PC-9 (cell line): ENCODE measurements at regions not wholly inside any gene's neighbourhood (a gene's known extent, or its start where the extent isn't known, plus 50 kb on each side); places are given as distances from the start of the nearest gene placed in this dataset.
"Not testable (repeated sequence)": the region's sequence is repeated elsewhere in the genome, so short reads cannot be mapped to it uniquely, and the experiment has no call there.

Experiments used
- BruUV-seq: library from RNA; stranded (reverse); fragments of 400-500 nt; replicated peaks from 2 replicates; lab custom pipeline; 2021; lab: Mats Ljungman, UMichigan
- CTCF ChIA-PET: fragments of 300-600 bp; sonication (Branson Sonifier 250); formaldehyde crosslinking; loops from one replicate; lab custom pipeline; 2022; ENCODE audit warnings: antibody characterized with exemption; lab: Charles Lee
- POLR2A ChIA-PET: fragments of 300-600 bp; sonication (Branson Sonifier 250); formaldehyde crosslinking; loops from one replicate; lab custom pipeline; 2022; ENCODE audit warnings: antibody characterized with exemption; ENCODE audit not compliant: unreplicated experiment; lab: Charles Lee
- DNase-seq, 2 experiments: peaks; one replicate each; pipeline versions ENCODE4 v3.0.0 to v3.0.0-alpha.2; 2015 to 2022; ENCODE audit warnings: mixed read lengths in 1 of 2
- H2AFZ ChIP-seq: fragments of 200-600 bp; sonication (generic); 2 replicates; pipeline ENCODE4 v1.8.1; 2017; ENCODE audit warnings: antibody characterized with exemption
- H3F3A ChIP-seq: fragments of 200-600 bp; sonication (generic); 2 replicates; pipeline ENCODE4 v1.8.1; 2017; ENCODE audit warnings: antibody characterized with exemption, mild to moderate bottlenecking, low read depth; ENCODE audit not compliant: insufficient read depth
- H3K27ac ChIP-seq: fragments of 200-600 bp; sonication (generic); 2 replicates; pipeline ENCODE4 v1.6.1; 2016; ENCODE audit warnings: mixed run types
- H3K27me3 ChIP-seq: fragments of 200-600 bp; sonication (generic); 2 replicates; pipeline ENCODE4 v1.6.1; 2016; ENCODE audit warnings: low read depth, mixed run types; ENCODE audit not compliant: insufficient read depth
- H3K36me3 ChIP-seq: fragments of 200-600 bp; sonication (generic); 2 replicates; pipeline ENCODE4 v1.6.1; 2016; ENCODE audit warnings: low read depth, mixed run types
- H3K4me1 ChIP-seq: fragments of 200-600 bp; sonication (generic); replicated peaks from 2 replicates; pipeline ENCODE4 v1.6.1; 2016; ENCODE audit warnings: mixed run types; ENCODE audit not compliant: insufficient read depth
- H3K4me2 ChIP-seq: fragments of 200-600 bp; sonication (generic); 2 replicates; pipeline ENCODE4 v1.6.1; 2017; ENCODE audit warnings: mixed run types
- H3K4me3 ChIP-seq: fragments of 200-600 bp; sonication (generic); 2 replicates; pipeline ENCODE4 v1.6.1; 2016; ENCODE audit warnings: mixed run types
- H3K79me2 ChIP-seq: fragments of 200-600 bp; sonication (generic); 2 replicates; pipeline ENCODE4 v1.6.1; 2017; ENCODE audit warnings: low read depth, mixed run types
- H3K9me2 ChIP-seq: fragments of 200-600 bp; sonication (generic); 2 replicates; pipeline ENCODE4 v1.8.1; 2017; ENCODE audit warnings: mild to moderate bottlenecking; ENCODE audit not compliant: insufficient read depth
- H3K9me3 ChIP-seq: fragments of 200-600 bp; sonication (generic); 2 replicates; pipeline ENCODE4 v1.8.1; 2016; ENCODE audit warnings: low read depth; ENCODE audit not compliant: insufficient read depth
- H4K20me1 ChIP-seq: fragments of 200-600 bp; sonication (generic); 2 replicates; pipeline ENCODE4 v1.8.1; 2017; ENCODE audit not compliant: insufficient read depth
- CTCF ChIP-seq: fragments of 200-600 bp; sonication (generic); conservative IDR thresholded peaks from 2 replicates; pipeline ENCODE4 v1.6.1; 2017; ENCODE audit warnings: mixed run types, antibody characterized with exemption, mild to moderate bottlenecking, moderate library complexity
- EZH2 ChIP-seq: fragments of 200-600 bp; sonication (generic); IDR thresholded peaks from 2 replicates; pipeline ENCODE4 v1.8.0; 2017; ENCODE audit warnings: antibody characterized with exemption, low read depth
- intact Hi-C: fragments of 100-400 bp; cut with micrococcal nuclease; formaldehyde crosslinking; loops from one replicate; pipeline ENCODE4 v1.10.0; 2022; ENCODE audit not compliant: unreplicated experiment

GRCh38 chr5:89173528-89173927 lies 290.5 kb upstream of the MEF2C start:
- Histone ChIP-seq H3K9me3 (no peaks in the 10 kb centered on the region), H3F3A (no peaks in the 10 kb centered on the region), H3K27me3 (no peaks in the 10 kb centered on the region), H3K4me2 (no peak overlapping the region), H3K79me2 (no peaks in the 10 kb centered on the region), H3K4me3 (no peak overlapping the region), H3K27ac (no peak overlapping the region), H3K4me1 (no peaks in the 10 kb centered on the region), H2AFZ (no peak overlapping the region), H3K36me3 (no peaks in the 10 kb centered on the region), H3K9me2 (no peaks in the 10 kb centered on the region), H4K20me1 (no peaks in the 10 kb centered on the region)
- no TSS peak for BruUV-seq
- DNase-seq: no peak
- intact Hi-C loops: no loop called here
- ChIA-PET POLR2A (no interaction called here), CTCF (no interaction called here)
- TF ChIP-seq EZH2 (no peak), CTCF (no peak)

GRCh38 chr5:89168766-89169165 lies 285.8 kb upstream of the MEF2C start:
- TF ChIP-seq EZH2 (no peak), CTCF (no peak)
- H3K4me3 ChIP-seq: no peak overlapping the region
- no peak overlapping the region for H3K27ac ChIP-seq
- no peaks in the 10 kb centered on the region for H4K20me1 ChIP-seq
- no peaks in the 10 kb centered on the region for H3K27me3 ChIP-seq
- peak overlapping the region; percentile 67; the same call in 1 of the 2 replicates for H2AFZ ChIP-seq
- no peak overlapping the region for H3K4me2 ChIP-seq
- no peaks in the 10 kb centered on the region; the same call in 1 of the 2 replicates for H3K9me2 ChIP-seq
- H3K9me3 ChIP-seq: no peaks in the 10 kb centered on the region
- no peaks in the 10 kb centered on the region for H3K4me1 ChIP-seq
- intact Hi-C loops: no loop called here
- POLR2A ChIA-PET: no interaction called here
- no peaks in the 10 kb centered on the region for H3K79me2 ChIP-seq
- H3K36me3 ChIP-seq: no peaks in the 10 kb centered on the region
- DNase-seq: no peak
- no TSS peak for BruUV-seq
- CTCF ChIA-PET: interaction anchor here (0.6 kb wide), 1 partner anchor 1198 kb away, joined by 4 read pairs; no protein-coding TSS in a partner anchor
- H3F3A ChIP-seq: no peaks in the 10 kb centered on the region

- intact Hi-C loops, CTCF ChIA-PET: not testable (repeated sequence)
These were observed 281.7 kb upstream of the MEF2C start for GRCh38 chr5:89164703-89165102.

GRCh38 chr5:89156226-89156625 lies 273.2 kb upstream of the MEF2C start:
- no peak for TF ChIP-seq CTCF
- TF ChIP-seq EZH2: no peak
- ChIA-PET POLR2A (no interaction called here), CTCF (no interaction called here)
- no peaks in the 10 kb centered on the region for H3F3A ChIP-seq
- H3K27me3 ChIP-seq: no peaks in the 10 kb centered on the region
- no peaks in the 10 kb centered on the region for H3K4me1 ChIP-seq
- H3K9me2 ChIP-seq: no peaks in the 10 kb centered on the region; the same call in 1 of the 2 replicates
- no TSS peak for BruUV-seq
- intact Hi-C loops: no loop called here
- no peak overlapping the region for H3K4me3 ChIP-seq
- H3K79me2 ChIP-seq: no peaks in the 10 kb centered on the region
- no peak overlapping the region for H3K4me2 ChIP-seq
- no peak overlapping the region for H2AFZ ChIP-seq
- H3K36me3 ChIP-seq: no peaks in the 10 kb centered on the region
- H3K9me3 ChIP-seq: no peaks in the 10 kb centered on the region
- no peak for DNase-seq
- no peak overlapping the region for H3K27ac ChIP-seq
- H4K20me1 ChIP-seq: no peaks in the 10 kb centered on the region

More at GRCh38 chr5:89164703-89165102, 281.7 kb upstream of the MEF2C start:
- DNase-seq, H3F3A ChIP-seq, H3K36me3 ChIP-seq, H2AFZ ChIP-seq, H3K4me3 ChIP-seq, H3K9me3 ChIP-seq, H3K27me3 ChIP-seq, H3K4me2 ChIP-seq, POLR2A ChIA-PET, H4K20me1 ChIP-seq, BruUV-seq, H3K79me2 ChIP-seq, H3K27ac ChIP-seq, H3K4me1 ChIP-seq, H3K9me2 ChIP-seq: not testable (repeated sequence)
